ENCODE measurements at regions not wholly inside any gene's neighbourhood (a gene's known extent, or its start where the extent isn't known, plus 50 kb on each side); places are given as distances from the start of the nearest gene placed in this dataset.

- TF ChIP-seq CTCF (IDR thresholded peaks at IDR 0.05; ENCODE audit: low read length) (no peak), EZH2 (optimal IDR thresholded peaks at IDR 0.05; ENCODE audit: low read depth, low read length) (no peak)
These were observed 1026.3 kb downstream of the CDH9 start for GRCh38 chr5:26012078-26012477.

All from MM.1S (cell line).